ENCODE measurements at regions not wholly inside any gene's neighbourhood (a gene's known extent, or its start where the extent isn't known, plus 50 kb on each side); places are given as distances from the start of the nearest gene placed in this dataset.

DNA sequence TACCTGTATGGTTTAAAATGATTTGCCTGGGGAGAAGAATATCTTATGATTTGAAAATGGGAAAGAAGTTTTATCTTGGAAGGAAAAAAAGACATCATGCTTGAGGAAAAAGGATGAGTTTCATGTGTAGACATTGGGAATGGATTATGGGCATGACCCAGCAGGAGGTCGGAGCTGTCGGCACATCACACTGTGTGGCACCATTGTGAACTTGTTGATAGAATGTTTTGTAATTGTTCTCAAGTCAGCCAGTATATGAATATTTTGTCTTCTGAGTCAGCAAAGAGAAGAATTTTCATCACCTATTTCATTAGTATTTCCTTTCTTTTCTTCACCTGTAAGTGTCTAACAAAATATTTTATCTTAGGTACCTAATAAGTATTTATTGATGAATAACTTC, 60.0 kb upstream of the HMGA2 start:
- TF ChIP-seq POLR2A (IDR thresholded peaks at IDR 0.05; ENCODE audit: low read depth, low read length) = no peak
- TF ChIP-seq MYC (IDR thresholded peaks at IDR 0.05; ENCODE audit: low read depth, low read length) = no peak
- TF ChIP-seq JUN (IDR thresholded peaks at IDR 0.05; ENCODE audit: borderline replicate concordance, insufficient read depth, insufficient read length, low read depth) = no peak
- no peak for TF ChIP-seq FOS (IDR thresholded peaks at IDR 0.05; ENCODE audit: borderline replicate concordance, insufficient read depth, low read length)
- no peak for TF ChIP-seq GATA2 (IDR thresholded peaks at IDR 0.05; ENCODE audit: insufficient read depth, insufficient read length, low read depth, low read length)
- TF ChIP-seq EZH2 (IDR thresholded peaks at IDR 0.05; ENCODE audit: borderline replicate concordance, low read depth, low read length, severe bottlenecking) = no peak
- Histone ChIP-seq H3K27me3 (ENCODE audit: control insufficient read depth in 2 of 2, insufficient read depth in 2 of 2, low read length in 2 of 2) (no peaks in the 10 kb centered on the region), H3K9me3 (replicated peaks; ENCODE audit: control insufficient read depth, insufficient read depth, low read length) (no peaks in the 10 kb centered on the region), H3K4me1 (ENCODE audit: control insufficient read depth, extremely low read depth, insufficient read depth, low read length) (peaks cover 2% of the 10 kb centered on the region), H3K27ac (ENCODE audit: insufficient read depth, low read depth, low read length) (no peak overlapping the region), H3K4me2 (ENCODE audit: insufficient read depth, low read length) (no peak overlapping the region), H3K9me1 (replicated peaks; ENCODE audit: control insufficient read depth, extremely low read depth, insufficient read depth, low read length) (no peaks in the 10 kb centered on the region), H3K36me3 (ENCODE audit: control insufficient read depth in 2 of 2, extremely low read depth in 1 of 2, insufficient read depth in 2 of 2, low read length in 2 of 2) (no peaks in the 10 kb centered on the region), H3K4me3 (replicated peaks in 1 of 3; ENCODE audit: insufficient read depth in 1 of 3, low read depth in 1 of 3, low read length in 3 of 3) (no peak overlapping the region), H3K9ac (replicated peaks; ENCODE audit: extremely low read depth, insufficient read depth, low read length) (no peak overlapping the region), H2AFZ (ENCODE audit: low read depth, low read length) (no peak overlapping the region), H4K20me1 (replicated peaks; ENCODE audit: control insufficient read depth, extremely low read depth, insufficient read depth, low read length) (no peaks in the 10 kb centered on the region), H3K79me2 (ENCODE audit: control insufficient read depth, insufficient read depth, low read length) (no peaks in the 10 kb centered on the region)
- BruUV-seq (replicated peaks) = no TSS peak
- ChIA-PET CTCF (no interaction called here), POLR2A (no interaction called here)
- dilution Hi-C loops (cut with MboI; ENCODE audit: extremely low pct_ligation_motif_present, low sequenced_read_pairs) (no loop called here), intact Hi-C loops (cut with micrococcal nuclease) (no loop called here)
- no peak for DNase-seq (ENCODE audit: low read depth, low spot score)
- no peak for FAIRE-seq

DNA sequence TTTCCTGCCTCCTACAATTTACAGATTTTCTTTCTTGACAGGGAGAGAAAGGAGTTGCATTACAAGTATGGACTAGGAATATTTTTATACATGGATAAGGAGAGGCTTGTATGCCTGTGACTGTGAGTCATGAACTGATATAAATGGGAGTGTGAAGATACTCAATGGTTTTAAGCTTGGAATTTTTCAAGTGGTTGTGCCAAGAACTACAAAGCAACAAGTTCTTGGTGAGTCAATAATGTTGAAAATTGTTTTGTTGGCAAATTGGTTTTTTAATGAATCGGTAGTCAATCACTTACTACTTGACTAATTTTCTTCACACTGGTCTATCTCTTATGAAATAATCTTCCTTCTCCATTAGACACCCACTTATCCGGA, 58.9 kb upstream of the HMGA2 start:
- peak; percentile 54 for DNase-seq (ENCODE audit: low read depth, low spot score)

More for the DNA sequence above, 58.9 kb upstream of the HMGA2 start:
- Histone ChIP-seq H3K9ac (replicated peaks; ENCODE audit: extremely low read depth, insufficient read depth, low read length) (no peak overlapping the region), H3K4me1 (ENCODE audit: control insufficient read depth, extremely low read depth, insufficient read depth, low read length) (peaks cover 2% of the 10 kb centered on the region), H3K4me2 (ENCODE audit: insufficient read depth, low read length) (no peak overlapping the region), H3K36me3 (ENCODE audit: control insufficient read depth in 2 of 2, extremely low read depth in 1 of 2, insufficient read depth in 2 of 2, low read length in 2 of 2) (no peaks in the 10 kb centered on the region), H3K9me3 (replicated peaks; ENCODE audit: control insufficient read depth, insufficient read depth, low read length) (no peaks in the 10 kb centered on the region), H3K79me2 (ENCODE audit: control insufficient read depth, insufficient read depth, low read length) (no peaks in the 10 kb centered on the region), H2AFZ (ENCODE audit: low read depth, low read length) (no peak overlapping the region), H3K27me3 (ENCODE audit: control insufficient read depth in 2 of 2, insufficient read depth in 2 of 2, low read length in 2 of 2) (no peaks in the 10 kb centered on the region), H3K9me1 (replicated peaks; ENCODE audit: control insufficient read depth, extremely low read depth, insufficient read depth, low read length) (no peaks in the 10 kb centered on the region), H4K20me1 (replicated peaks; ENCODE audit: control insufficient read depth, extremely low read depth, insufficient read depth, low read length) (no peaks in the 10 kb centered on the region), H3K27ac (ENCODE audit: insufficient read depth, low read depth, low read length) (no peak overlapping the region), H3K4me3 (replicated peaks in 1 of 3; ENCODE audit: insufficient read depth in 1 of 3, low read depth in 1 of 3, low read length in 3 of 3) (no peak overlapping the region)
- no peak for FAIRE-seq
- TF ChIP-seq MYC (IDR thresholded peaks at IDR 0.05; ENCODE audit: low read depth, low read length) (no peak), POLR2A (IDR thresholded peaks at IDR 0.05; ENCODE audit: low read depth, low read length) (no peak), FOS (IDR thresholded peaks at IDR 0.05; ENCODE audit: borderline replicate concordance, insufficient read depth, low read length) (no peak), POLR2AphosphoS5 (IDR thresholded peaks at IDR 0.05; ENCODE audit: insufficient read depth, low read depth, low read length) (no peak), JUN (IDR thresholded peaks at IDR 0.05; ENCODE audit: borderline replicate concordance, insufficient read depth, insufficient read length, low read depth) (no peak), GATA2 (IDR thresholded peaks at IDR 0.05; ENCODE audit: insufficient read depth, insufficient read length, low read depth, low read length) (no peak), EZH2 (IDR thresholded peaks at IDR 0.05; ENCODE audit: borderline replicate concordance, low read depth, low read length, severe bottlenecking) (no peak)
- TF ChIP-seq, protein P1, sequence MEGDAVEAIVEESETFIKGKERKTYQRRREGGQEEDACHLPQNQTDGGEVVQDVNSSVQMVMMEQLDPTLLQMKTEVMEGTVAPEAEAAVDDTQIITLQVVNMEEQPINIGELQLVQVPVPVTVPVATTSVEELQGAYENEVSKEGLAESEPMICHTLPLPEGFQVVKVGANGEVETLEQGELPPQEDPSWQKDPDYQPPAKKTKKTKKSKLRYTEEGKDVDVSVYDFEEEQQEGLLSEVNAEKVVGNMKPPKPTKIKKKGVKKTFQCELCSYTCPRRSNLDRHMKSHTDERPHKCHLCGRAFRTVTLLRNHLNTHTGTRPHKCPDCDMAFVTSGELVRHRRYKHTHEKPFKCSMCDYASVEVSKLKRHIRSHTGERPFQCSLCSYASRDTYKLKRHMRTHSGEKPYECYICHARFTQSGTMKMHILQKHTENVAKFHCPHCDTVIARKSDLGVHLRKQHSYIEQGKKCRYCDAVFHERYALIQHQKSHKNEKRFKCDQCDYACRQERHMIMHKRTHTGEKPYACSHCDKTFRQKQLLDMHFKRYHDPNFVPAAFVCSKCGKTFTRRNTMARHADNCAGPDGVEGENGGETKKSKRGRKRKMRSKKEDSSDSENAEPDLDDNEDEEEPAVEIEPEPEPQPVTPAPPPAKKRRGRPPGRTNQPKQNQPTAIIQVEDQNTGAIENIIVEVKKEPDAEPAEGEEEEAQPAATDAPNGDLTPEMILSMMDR (IDR thresholded peaks at IDR 0.05; ENCODE audit: extremely low read depth in 1 of 2, insufficient read depth in 1 of 2, low read depth in 1 of 2, low read length in 2 of 2) = no peak
- TF ChIP-seq, protein P2, sequence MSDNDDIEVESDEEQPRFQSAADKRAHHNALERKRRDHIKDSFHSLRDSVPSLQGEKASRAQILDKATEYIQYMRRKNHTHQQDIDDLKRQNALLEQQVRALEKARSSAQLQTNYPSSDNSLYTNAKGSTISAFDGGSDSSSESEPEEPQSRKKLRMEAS (IDR thresholded peaks at IDR 0.05; ENCODE audit: insufficient read depth, insufficient read length) = no peak
- dilution Hi-C loops (cut with MboI; ENCODE audit: extremely low pct_ligation_motif_present, low sequenced_read_pairs) (no loop called here), intact Hi-C loops (cut with micrococcal nuclease) (no loop called here)
- CTCF ChIA-PET = interaction anchor here (1.2 kb wide), 2 partner anchors 23 to 322 kb away, joined by 4 read pairs; no protein-coding TSS in a partner anchor
- BruUV-seq (replicated peaks) = no TSS peak
- POLR2A ChIA-PET = no interaction called here
